Endothelial cell of umbilical vein (primary cell): ENCODE measurements at regions not wholly inside any gene's neighbourhood (a gene's known extent, or its start where the extent isn't known, plus 50 kb on each side); places are given as distances from the start of the nearest gene placed in this dataset.

Experiments used
- JUN ChIP-seq: IDR thresholded peaks from 2 replicates; pipeline ENCODE4 v1.6.1; 2011; ENCODE audit warnings: borderline replicate concordance, low read depth; ENCODE audit not compliant: insufficient read length, insufficient read depth
- POLR2A ChIP-seq: IDR thresholded peaks from 2 replicates; pipeline ENCODE4 v1.6.1; 2012; ENCODE audit warnings: low read depth, mild to moderate bottlenecking, control low read depth, low read length
- POLR2AphosphoS5 ChIP-seq: IDR thresholded peaks from 2 replicates; pipeline ENCODE4 v1.6.1; 2012; ENCODE audit warnings: low read depth, mild to moderate bottlenecking, control low read depth, low read length, moderate library complexity; ENCODE audit not compliant: insufficient read depth
- TF ChIP-seq, protein P1 (sequence below), 2 donors: IDR thresholded peaks; 1 replicate in 1 of 2; 2 replicates in 1 of 2; pipeline ENCODE4 v1.5.1; 2011; ENCODE audit warnings: low read length in 2 of 2, mild to moderate bottlenecking in 2 of 2, moderate library complexity in 2 of 2, control low read depth in 1 of 2, inconsistent platforms in 1 of 2, low read depth in 1 of 2; ENCODE audit not compliant: insufficient read depth in 1 of 2; ENCODE audit errors: extremely low read depth in 1 of 2
- TF ChIP-seq, protein P2 (sequence below): IDR thresholded peaks from 2 replicates; pipeline ENCODE4 v1.6.1; 2011; ENCODE audit not compliant: insufficient read depth, insufficient read length

DNA sequence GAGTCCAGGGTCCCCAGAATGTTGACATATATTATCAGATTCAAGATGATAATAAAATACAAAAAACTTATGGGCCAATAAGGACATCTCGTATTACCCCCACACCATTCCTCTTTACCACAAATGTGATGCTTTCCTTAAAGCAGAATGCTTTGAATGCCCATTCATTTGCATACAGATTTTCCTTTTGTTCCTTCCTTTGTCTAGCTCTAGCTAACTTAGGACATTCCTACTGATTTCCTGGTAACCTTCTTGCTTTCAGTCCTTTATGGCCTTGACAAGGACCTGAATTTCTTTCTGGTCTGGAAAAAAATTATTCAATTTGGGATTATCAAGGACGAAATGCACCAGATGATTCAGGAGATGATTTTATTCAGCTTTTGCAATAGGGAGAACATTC lies 304.0 kb downstream of the TMEM114 start:
- TF ChIP-seq, protein P1, sequence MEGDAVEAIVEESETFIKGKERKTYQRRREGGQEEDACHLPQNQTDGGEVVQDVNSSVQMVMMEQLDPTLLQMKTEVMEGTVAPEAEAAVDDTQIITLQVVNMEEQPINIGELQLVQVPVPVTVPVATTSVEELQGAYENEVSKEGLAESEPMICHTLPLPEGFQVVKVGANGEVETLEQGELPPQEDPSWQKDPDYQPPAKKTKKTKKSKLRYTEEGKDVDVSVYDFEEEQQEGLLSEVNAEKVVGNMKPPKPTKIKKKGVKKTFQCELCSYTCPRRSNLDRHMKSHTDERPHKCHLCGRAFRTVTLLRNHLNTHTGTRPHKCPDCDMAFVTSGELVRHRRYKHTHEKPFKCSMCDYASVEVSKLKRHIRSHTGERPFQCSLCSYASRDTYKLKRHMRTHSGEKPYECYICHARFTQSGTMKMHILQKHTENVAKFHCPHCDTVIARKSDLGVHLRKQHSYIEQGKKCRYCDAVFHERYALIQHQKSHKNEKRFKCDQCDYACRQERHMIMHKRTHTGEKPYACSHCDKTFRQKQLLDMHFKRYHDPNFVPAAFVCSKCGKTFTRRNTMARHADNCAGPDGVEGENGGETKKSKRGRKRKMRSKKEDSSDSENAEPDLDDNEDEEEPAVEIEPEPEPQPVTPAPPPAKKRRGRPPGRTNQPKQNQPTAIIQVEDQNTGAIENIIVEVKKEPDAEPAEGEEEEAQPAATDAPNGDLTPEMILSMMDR (IDR thresholded peaks at IDR 0.05; ENCODE audit: extremely low read depth in 1 of 2, insufficient read depth in 1 of 2, low read depth in 1 of 2, low read length in 2 of 2), result no peak
- no peak for TF ChIP-seq POLR2A
- no peak for TF ChIP-seq JUN
- TF ChIP-seq POLR2AphosphoS5, result no peak
- TF ChIP-seq, protein P2, sequence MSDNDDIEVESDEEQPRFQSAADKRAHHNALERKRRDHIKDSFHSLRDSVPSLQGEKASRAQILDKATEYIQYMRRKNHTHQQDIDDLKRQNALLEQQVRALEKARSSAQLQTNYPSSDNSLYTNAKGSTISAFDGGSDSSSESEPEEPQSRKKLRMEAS, result no peak
